ENCODE measurements at regions not wholly inside any gene's neighbourhood (a gene's known extent, or its start where the extent isn't known, plus 50 kb on each side); places are given as distances from the start of the nearest gene placed in this dataset.

DNA sequence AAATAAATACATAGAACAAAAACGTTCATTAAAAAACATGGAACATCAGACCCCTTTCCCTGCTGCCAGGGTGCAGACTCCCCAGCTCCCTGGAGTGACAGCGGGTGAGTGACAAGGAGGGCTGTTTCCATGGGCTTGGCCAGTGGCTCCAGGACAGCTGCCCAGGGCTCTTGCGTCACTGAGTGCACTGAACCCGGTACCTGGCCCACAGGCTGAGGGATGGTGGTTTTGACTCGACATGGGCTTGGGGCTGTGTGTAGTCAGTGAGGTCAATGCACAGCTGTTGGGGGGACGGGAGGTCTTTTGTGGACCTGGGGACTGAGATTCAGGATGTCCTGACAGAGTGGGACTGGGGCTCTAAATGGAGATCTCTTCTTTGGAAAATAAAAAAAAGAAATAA is 142.1 kb upstream of the B3GAT1 start:
- no peak for DNase-seq
- no peak for TF ChIP-seq POLR2A (IDR thresholded peaks at IDR 0.05; ENCODE audit: low read length)

DNA sequence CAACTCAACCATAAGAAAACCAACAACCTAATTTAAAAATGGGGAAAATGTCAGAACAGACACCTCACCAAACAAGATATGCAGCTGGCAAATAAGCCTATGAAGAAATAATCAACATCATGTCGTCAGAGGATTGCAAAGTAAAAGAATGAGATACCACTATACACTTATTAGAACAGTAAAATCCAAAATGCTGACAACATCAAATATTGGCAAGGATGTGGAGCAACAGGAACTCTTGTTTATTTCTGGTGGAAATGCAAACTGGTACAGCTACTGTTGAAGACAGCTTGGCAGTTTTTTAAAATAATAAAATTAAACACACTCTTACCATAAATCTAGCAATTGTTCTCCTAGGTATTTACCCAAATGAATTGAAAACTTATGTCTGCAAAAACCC is 140.7 kb upstream of the B3GAT1 start:
- no peak for DNase-seq
- TF ChIP-seq POLR2A (IDR thresholded peaks at IDR 0.05; ENCODE audit: low read length) (no peak), GATA1 (IDR thresholded peaks at IDR 0.05; ENCODE audit: low read depth, low read length) (no peak)

DNA sequence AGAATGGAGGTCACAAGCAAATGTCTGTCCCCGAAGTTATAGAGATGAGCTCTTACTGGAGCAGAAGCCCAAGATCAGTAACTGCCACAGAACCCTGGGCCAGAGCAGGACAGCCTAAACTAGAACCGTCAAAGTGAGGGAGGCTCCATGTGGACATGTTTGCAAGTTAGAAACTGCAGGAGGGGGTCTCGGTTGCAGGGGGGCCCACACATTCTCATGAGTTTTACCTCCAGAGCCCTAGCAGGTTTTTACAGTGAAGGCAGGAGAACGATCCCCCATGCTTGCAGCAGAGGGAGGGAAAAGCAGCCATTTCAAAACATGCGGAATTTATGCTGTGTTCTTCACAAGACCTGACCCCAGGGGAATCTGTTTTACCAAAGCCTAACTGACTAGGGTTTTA is 133.5 kb upstream of the B3GAT1 start:
- no peak for TF ChIP-seq GATA1 (IDR thresholded peaks at IDR 0.05; ENCODE audit: low read depth, low read length)
- TF ChIP-seq POLR2A (IDR thresholded peaks at IDR 0.05; ENCODE audit: low read length) = no peak
- DNase-seq = no peak

DNA sequence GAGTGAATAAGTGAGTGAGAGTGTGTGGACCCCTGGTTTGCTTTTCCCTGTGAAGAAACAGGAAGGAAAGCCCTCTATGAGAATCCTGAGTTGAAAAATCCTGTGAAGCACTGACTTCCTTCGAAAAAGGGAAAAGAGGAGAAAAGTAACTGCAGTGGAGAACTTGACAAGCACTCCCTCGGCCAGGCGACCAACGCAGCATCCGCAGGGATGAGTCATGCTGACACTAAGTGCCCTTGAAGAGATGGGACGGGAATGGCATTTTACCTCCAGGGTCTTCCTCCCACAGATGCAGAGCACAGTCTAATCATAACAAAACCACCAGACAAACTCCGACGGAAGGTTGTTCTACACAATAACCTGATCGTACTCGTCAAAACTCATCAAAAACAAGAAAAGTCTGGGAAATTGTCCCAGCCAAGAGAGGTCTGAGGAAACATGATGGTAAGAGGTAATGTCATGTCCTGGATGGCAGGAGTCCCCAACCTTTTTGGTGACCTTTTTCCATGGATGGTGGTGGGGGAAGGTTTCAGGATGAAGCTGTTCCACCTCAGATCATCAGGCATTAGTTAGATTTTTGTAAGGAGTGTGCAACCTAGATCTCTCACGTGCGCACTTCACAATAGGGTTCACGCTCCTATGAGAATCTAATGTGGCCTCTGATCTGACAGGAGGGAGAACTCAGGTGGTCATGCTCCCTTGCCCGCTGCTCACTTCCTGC is 132.2 kb upstream of the B3GAT1 start:
- TF ChIP-seq POLR2A (IDR thresholded peaks at IDR 0.05; ENCODE audit: low read length) (no peak), GATA1 (IDR thresholded peaks at IDR 0.05; ENCODE audit: low read depth, low read length) (no peak)
- DNase-seq = no peak

DNA sequence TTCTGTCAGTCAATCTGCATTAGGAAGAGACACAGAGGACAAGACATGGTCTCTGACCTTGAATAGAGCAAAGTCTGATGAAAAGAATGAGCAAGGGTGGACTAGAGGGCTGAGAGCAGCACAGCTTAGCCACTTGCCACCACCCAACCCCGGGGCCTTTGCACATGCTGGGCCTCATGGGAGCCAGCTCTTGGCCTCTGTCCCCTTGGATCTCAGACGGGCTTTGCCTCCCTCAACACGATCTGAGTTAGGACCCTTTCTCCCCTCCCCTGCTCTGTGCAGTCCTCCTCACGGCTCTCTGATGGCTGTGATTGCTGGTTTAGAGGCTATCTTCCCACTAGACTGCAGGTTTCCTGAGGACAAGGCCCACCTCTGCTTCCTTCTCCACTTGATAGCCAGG is 131.6 kb upstream of the B3GAT1 start:
- DNase-seq = no peak
- TF ChIP-seq GATA1 (IDR thresholded peaks at IDR 0.05; ENCODE audit: low read depth, low read length) = no peak
- no peak for TF ChIP-seq POLR2A (IDR thresholded peaks at IDR 0.05; ENCODE audit: low read length)

DNA sequence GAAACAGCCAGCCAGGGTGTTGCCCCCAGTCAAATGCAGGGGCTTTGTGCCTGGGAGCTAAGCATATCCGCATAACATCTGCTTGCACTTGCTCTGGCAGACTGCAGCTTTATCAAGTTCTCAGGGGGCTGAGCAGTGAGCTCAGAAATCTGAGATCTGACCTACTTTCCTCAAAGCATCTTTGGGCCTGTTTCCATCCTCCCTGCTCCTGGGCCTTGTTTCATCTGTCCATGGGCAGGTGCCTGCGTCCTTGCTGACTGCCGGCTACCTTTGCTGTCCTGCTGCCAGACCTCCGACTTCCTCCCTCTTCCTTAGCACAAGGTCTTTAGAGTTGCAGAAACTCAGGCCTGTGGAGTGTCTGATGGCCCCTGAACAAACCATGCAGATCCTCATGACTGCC is 131.2 kb upstream of the B3GAT1 start:
- no peak for DNase-seq
- TF ChIP-seq POLR2A (IDR thresholded peaks at IDR 0.05; ENCODE audit: low read length) (no peak), GATA1 (IDR thresholded peaks at IDR 0.05; ENCODE audit: low read depth, low read length) (no peak)

DNA sequence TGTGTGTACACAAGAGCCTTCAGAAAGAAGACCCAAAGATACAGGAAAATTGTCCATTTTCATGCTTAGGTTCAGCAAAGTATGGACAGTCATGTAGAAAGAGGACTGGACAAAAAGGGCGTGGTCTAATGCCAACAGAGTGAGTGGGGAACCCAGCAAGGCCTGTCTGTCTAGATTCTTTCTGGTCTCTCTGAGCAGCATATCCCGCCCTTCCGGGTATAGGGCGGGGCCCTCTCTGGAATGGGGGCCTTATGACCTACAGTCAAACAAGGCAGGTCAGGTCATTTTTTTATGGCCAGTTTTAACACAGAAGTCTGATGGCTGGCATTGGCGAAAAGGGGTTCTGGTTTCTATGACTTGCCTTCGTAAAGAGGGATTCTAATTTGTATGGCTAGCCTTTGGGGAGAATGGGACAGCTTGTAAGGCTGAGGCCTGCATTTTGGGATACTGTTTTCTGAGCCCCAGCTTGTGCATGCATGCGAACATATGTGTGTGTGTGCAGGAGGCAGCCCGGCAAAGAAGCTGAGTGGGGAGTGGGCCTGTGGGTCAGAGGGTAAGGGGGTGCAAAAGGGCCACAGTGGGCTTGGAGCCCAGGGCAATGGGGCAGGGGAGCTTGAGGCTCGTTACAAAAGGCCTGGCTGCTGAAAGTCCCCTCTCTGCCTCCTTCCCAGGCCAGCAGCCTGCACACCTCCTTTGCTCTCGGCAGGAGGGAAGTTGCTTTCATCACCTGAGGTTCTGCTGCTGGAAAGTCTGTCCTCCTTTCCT is 130.5 kb upstream of the B3GAT1 start:
- no peak for TF ChIP-seq GATA1 (IDR thresholded peaks at IDR 0.05; ENCODE audit: low read depth, low read length)
- TF ChIP-seq POLR2A (IDR thresholded peaks at IDR 0.05; ENCODE audit: low read length) = no peak
- DNase-seq = no peak

DNA sequence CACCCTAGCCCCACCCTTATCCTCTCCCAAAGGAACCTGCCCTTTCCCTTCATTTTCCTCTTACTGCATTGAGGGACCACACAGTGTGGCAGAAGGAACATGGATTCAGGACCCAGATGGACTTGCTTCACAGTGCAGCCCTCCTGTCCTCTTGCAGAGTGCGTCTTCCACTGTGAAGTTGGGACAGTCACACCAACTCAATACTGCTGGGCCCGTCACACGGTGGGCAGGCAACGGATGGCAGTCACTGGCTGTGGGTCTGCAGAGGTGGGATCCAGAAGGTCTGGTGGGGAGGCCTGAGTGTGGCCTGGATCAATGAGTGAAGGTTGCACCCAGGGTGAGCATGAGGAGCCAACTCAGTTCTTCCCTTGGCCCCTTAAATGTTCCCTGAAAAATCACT is 129.9 kb upstream of the B3GAT1 start:
- TF ChIP-seq POLR2A (IDR thresholded peaks at IDR 0.05; ENCODE audit: low read length) = no peak
- TF ChIP-seq GATA1 (IDR thresholded peaks at IDR 0.05; ENCODE audit: low read depth, low read length) = no peak
- DNase-seq = no peak

DNA sequence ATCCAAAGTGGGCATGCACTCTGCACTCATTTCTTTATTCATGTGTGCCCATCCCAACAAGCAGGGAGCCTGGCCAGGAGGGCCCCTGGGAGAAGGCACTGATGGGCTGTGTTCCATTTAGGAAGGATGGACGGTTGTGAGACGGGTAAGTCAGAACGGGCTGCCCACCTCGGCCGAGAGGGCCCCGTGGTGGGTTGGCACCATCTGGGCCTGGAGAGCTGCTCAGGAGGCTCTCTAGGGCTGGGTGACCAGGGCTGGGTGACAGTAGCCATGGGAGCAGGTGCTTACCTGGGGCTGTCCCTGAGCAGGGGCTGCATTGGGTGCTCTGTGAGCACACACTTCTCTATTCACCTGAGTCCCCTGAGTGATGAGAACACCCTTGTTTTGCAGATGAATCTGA is 129.3 kb upstream of the B3GAT1 start:
- TF ChIP-seq POLR2A (IDR thresholded peaks at IDR 0.05; ENCODE audit: low read length) (no peak), GATA1 (IDR thresholded peaks at IDR 0.05; ENCODE audit: low read depth, low read length) (no peak)

DNA sequence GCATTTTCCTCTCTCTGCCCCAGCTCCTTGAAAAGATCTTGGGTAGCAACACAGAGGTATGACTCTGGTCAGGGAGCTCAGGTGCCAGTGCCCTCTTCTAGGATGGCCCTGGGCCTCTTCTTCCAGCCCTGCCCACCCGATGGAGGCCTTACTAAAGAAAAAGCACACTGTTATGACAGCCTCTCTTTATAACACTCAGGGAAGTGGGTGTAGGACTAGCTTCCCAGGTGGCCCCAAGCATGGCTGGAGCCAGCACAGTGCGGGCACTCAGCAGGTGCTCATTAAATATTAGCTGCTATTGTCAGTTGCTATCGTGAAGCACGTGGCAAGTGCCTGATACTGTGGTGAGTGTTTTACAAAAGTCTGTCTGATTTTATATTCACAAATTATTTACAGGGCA is 127.2 kb upstream of the B3GAT1 start:
- TF ChIP-seq POLR2A (IDR thresholded peaks at IDR 0.05; ENCODE audit: low read length) (no peak), GATA1 (IDR thresholded peaks at IDR 0.05; ENCODE audit: low read depth, low read length) (no peak)
- no peak for DNase-seq

More for the DNA sequence above, 129.3 kb upstream of the B3GAT1 start:
- DNase-seq = no peak

DNA sequence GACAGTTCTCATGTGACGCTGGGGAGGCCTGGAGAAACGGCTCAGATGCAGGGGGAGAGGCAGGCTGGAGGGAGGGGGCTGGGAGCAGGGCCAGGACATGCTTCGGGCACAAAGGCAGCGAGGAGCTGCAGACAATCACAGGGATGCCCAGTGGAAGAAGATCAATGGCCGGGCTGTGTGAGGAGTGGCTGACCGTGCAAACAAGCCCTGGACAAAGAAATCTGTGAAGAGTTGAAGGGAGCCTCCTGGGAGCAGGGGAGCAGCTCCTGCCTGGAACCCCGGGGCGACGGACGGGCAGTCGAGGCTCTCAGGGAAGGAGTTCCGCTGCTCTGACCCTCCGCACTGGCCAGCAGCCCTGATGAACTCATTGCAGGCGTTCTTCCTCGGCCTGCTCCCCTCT is 126.7 kb upstream of the B3GAT1 start:
- DNase-seq = no peak
- TF ChIP-seq GATA1 (IDR thresholded peaks at IDR 0.05; ENCODE audit: low read depth, low read length) (no peak), POLR2A (IDR thresholded peaks at IDR 0.05; ENCODE audit: low read length) (no peak)

DNA sequence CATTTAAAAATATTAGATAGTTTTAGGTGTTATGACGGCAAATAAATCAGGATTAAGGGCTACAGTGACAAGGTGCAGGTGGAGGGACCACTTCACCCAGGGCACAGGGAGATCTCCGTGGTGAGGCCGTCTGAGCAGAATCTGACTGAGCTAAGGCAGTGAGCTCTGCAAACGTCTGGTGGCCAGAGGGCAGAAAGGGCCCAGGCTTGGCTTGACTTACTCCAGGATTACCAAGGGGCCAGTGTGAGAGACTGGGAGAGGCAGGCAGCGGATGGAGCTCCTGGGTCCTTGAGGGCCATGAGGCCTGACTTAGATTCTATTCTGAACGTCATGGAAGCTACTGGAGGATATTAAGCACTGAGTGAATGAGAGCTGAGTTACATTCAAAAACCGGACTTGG is 125.9 kb upstream of the B3GAT1 start:
- no peak for DNase-seq
- TF ChIP-seq GATA1 (IDR thresholded peaks at IDR 0.05; ENCODE audit: low read depth, low read length) (no peak), POLR2A (IDR thresholded peaks at IDR 0.05; ENCODE audit: low read length) (no peak)

DNA sequence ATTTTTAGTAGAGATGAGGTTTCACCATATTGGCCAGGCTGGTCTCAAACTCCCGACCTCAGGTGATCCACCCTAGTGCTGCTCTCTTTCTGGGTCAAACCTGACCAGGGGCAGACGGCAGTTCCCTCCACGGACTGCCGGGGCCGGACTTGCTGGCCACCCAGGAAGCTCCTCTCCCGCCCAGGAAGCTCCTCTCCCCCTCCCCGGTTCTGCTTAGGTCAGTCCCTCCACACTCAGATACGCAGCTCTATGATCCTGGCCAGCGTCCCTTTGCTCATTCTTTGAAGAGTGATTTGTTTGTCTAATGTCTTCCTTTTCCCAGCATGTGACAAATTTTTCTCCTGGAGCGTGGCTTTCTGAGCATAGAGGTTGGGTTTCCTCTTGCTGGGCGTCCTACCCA is 125.3 kb upstream of the B3GAT1 start:
- DNase-seq = no peak
- TF ChIP-seq POLR2A (IDR thresholded peaks at IDR 0.05; ENCODE audit: low read length) = no peak
- TF ChIP-seq GATA1 (IDR thresholded peaks at IDR 0.05; ENCODE audit: low read depth, low read length) = no peak

DNA sequence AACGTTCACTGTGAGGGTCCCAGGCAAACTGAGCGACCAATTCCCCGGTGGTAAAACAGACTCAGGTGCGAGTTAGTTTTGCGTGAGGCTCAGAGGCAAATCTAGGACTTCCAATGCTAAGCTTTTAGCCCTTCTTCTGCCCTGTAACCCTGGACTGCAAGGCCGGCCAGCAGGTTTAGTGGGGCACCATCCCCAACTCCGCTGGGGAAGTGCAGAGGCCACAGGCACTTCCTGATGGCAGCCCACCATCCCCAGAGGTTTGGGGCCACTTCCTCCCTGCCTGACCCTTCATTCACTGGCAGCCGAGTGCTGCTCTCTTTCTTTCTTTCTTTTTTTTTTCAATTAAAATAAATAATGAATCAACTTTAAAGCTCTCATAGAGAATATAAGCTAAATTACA is 124.6 kb upstream of the B3GAT1 start:
- DNase-seq = no peak
- TF ChIP-seq GATA1 (IDR thresholded peaks at IDR 0.05; ENCODE audit: low read depth, low read length) (no peak), POLR2A (IDR thresholded peaks at IDR 0.05; ENCODE audit: low read length) (no peak)

DNA sequence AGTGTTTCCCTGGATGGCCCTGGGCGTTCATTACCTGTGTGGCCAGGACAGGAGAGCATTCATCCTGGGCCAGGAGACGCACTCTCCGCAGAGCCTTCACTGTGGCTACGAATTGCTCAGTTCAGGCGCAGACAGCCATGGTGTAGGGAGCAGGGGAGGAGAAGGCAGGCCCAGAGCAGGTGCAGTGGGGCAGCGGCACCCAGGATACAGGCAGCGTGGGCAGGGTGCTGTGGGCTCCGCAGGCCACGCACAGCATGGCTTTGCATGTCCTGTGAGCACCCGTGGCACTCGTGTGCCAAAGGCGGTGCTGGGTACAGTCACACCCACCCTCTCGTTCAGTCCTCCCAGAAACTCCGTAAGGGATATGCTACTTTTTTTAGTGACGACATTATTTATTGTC is 124.2 kb upstream of the B3GAT1 start:
- TF ChIP-seq GATA1 (IDR thresholded peaks at IDR 0.05; ENCODE audit: low read depth, low read length) = no peak
- no peak for DNase-seq
